ENCODE measurements at regions not wholly inside any gene's neighbourhood (a gene's known extent, or its start where the extent isn't known, plus 50 kb on each side); places are given as distances from the start of the nearest gene placed in this dataset.

DNA sequence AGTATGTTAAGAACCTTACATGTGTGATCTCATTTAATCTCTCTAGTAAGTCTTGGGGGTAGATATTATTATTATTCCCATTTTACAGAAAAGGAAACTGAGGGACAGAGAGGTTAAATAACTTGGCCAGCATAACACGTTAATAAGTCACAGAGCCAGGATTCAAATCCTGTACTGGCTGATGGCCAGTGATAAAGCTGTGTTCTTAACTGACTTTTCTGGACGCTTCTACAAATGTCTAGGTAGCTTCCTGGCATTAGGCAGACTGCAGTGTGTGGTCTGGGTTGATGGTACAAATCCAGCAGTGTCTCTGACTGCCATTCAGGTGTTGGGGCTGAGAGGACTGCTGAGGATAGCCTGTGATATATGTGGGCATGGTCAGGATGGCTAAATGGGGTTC, 125.8 kb upstream of the CXCL14 start:
- no peak for TF ChIP-seq CTCF (IDR thresholded peaks at IDR 0.05; ENCODE audit: low read depth, low read length)
- no peak overlapping the region for H3K4me3 ChIP-seq (replicated peaks in 1 of 2; ENCODE audit: low read depth in 2 of 2, low read length in 2 of 2)
- no peak for DNase-seq (ENCODE audit: low read depth in 2 of 2)

DNA sequence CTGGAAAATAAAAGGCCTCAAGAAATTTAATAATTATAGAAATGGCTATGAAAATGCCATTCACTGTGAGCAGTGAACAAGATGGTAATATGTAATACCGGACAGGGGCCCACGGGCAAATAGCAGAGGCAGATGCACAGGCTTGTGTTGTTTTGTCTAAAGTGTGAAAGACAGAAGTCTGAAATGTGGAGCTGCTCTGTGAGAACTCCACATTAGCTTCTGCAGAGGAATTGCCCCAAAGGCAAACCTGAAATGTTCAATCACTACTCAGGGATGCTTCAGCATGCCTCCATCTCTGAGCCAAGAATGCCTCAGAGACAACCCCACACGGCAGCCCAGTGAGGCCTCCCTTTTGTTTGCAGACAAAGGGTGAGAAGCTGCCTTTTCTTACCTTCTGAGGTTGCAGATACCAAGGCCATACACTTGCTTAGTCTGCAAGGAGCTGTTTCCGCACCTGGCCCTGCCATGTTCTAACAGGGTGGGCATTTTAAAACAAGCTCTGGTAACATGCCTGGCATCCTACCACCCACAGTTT, 124.3 kb upstream of the CXCL14 start:
- no peak overlapping the region for H3K4me3 ChIP-seq (replicated peaks in 1 of 2; ENCODE audit: low read depth in 2 of 2, low read length in 2 of 2)
- no peak for DNase-seq (ENCODE audit: low read depth in 2 of 2)
- no peak for TF ChIP-seq CTCF (IDR thresholded peaks at IDR 0.05; ENCODE audit: low read depth, low read length)

- no peak for DNase-seq (ENCODE audit: low read depth in 2 of 2)
- TF ChIP-seq CTCF (IDR thresholded peaks at IDR 0.05; ENCODE audit: low read depth, low read length) = no peak
- no peak overlapping the region for H3K4me3 ChIP-seq (replicated peaks in 1 of 2; ENCODE audit: low read depth in 2 of 2, low read length in 2 of 2)
Observed at GRCh38 chr5:135702191-135702590, 123.4 kb upstream of the CXCL14 start.

DNA sequence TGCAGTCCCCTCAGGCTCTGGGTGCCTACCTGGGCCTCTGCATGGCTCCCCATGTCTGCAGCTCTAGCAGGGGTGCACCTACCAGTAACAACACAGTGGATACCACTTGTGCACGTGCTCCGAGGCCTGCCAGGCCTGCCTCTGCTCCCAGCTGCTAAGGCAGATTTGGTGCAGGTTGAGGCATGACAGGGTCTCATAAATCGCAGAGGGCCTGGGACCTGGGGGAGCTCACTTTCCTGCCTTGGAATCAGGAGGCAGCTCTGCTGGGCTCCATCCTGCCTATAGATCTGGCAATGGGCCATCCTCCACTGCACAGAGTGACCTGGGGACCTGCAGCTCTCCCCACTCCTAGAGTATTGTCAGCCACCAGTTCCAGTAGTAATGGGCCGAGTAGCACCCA, 121.9 kb upstream of the CXCL14 start:
- no peak overlapping the region for H3K4me3 ChIP-seq (replicated peaks in 1 of 2; ENCODE audit: low read depth in 2 of 2, low read length in 2 of 2)
- DNase-seq (ENCODE audit: low read depth in 2 of 2) = no peak
- TF ChIP-seq CTCF (IDR thresholded peaks at IDR 0.05; ENCODE audit: low read depth, low read length) = no peak

- no peak overlapping the region for H3K4me3 ChIP-seq (replicated peaks in 1 of 2; ENCODE audit: low read depth in 2 of 2, low read length in 2 of 2)
- TF ChIP-seq CTCF (IDR thresholded peaks at IDR 0.05; ENCODE audit: low read depth, low read length) = no peak
- DNase-seq (ENCODE audit: low read depth in 2 of 2) = no peak
Observed at GRCh38 chr5:135697959-135698345, 119.2 kb upstream of the CXCL14 start.

- no peak for DNase-seq (ENCODE audit: low read depth in 2 of 2)
- TF ChIP-seq CTCF (IDR thresholded peaks at IDR 0.05; ENCODE audit: low read depth, low read length) = no peak
- no peak overlapping the region for H3K4me3 ChIP-seq (replicated peaks in 1 of 2; ENCODE audit: low read depth in 2 of 2, low read length in 2 of 2)
Observed at GRCh38 chr5:135697251-135697958, 118.6 kb upstream of the CXCL14 start.

DNA sequence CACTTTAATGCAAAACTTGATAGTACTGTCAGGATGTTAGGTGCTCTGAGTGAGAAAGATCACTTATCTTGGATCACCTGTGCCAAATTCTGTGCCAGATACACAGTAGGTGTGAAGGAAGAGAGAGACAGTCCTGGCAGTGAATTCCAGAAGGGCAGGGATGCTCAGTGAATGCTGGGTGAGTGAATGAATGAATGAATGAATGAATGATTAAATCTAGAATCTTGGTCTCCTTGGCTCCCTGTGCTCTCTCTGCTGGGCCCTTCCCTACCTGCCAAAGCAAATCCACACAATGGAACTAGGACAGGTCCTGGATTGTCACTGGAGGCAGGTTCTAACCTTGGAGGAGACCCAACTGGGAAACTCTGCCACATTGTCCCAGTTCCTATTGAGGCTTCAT, 117.5 kb upstream of the CXCL14 start:
- no peak overlapping the region for H3K4me3 ChIP-seq (replicated peaks in 1 of 2; ENCODE audit: low read depth in 2 of 2, low read length in 2 of 2)
- no peak for TF ChIP-seq CTCF (IDR thresholded peaks at IDR 0.05; ENCODE audit: low read depth, low read length)
- no peak for DNase-seq (ENCODE audit: low read depth in 2 of 2)

All from cardiac fibroblast (primary cell).